GM20431 (cell line): ENCODE measurements at regions not wholly inside any gene's neighbourhood (a gene's known extent, or its start where the extent isn't known, plus 50 kb on each side); places are given as distances from the start of the nearest gene placed in this dataset.

ENCODE experiments used
- in situ Hi-C: fragments of 300-500 bp; cut with MseI, MboI; formaldehyde crosslinking; loops from one replicate; pipeline ENCODE4 v1.15.0; 2020; ENCODE audit warnings: low sequenced_read_pairs; ENCODE audit not compliant: unreplicated experiment

- in situ Hi-C loops: no loop called here
Observed at GRCh38 chr1:172906778-172907592, 143.8 kb downstream of the TNFSF18 start.

- in situ Hi-C loops: no loop called here
Observed at GRCh38 chr1:172907834-172908326, 142.9 kb downstream of the TNFSF18 start.

GRCh38 chr1:172909606-172910326 lies 141.0 kb downstream of the TNFSF18 start:
- in situ Hi-C loops: no loop called here

GRCh38 chr1:172912765-172913260 lies 137.9 kb downstream of the TNFSF18 start:
- in situ Hi-C loops: no loop called here

- in situ Hi-C loops: no loop called here
Observed at GRCh38 chr1:172914501-172915144, 136.1 kb downstream of the TNFSF18 start.

GRCh38 chr1:172915271-172915670 lies 135.5 kb downstream of the TNFSF18 start:
- in situ Hi-C loops: no loop called here

GRCh38 chr1:172916116-172916515 lies 134.6 kb downstream of the TNFSF18 start:
- in situ Hi-C loops: no loop called here

- in situ Hi-C loops: no loop called here
Observed at GRCh38 chr1:172917972-172918371, 132.8 kb downstream of the TNFSF18 start.

GRCh38 chr1:172918478-172918877 lies 132.3 kb downstream of the TNFSF18 start:
- in situ Hi-C loops: no loop called here

GRCh38 chr1:172926070-172926469 lies 124.7 kb downstream of the TNFSF18 start:
- in situ Hi-C loops: no loop called here

- in situ Hi-C loops: no loop called here
Observed at GRCh38 chr1:172928412-172928811, 122.3 kb downstream of the TNFSF18 start.

GRCh38 chr1:172929006-172929405 lies 121.7 kb downstream of the TNFSF18 start:
- in situ Hi-C loops: no loop called here

GRCh38 chr1:172930142-172930541 lies 120.6 kb downstream of the TNFSF18 start:
- in situ Hi-C loops: no loop called here

GRCh38 chr1:172931340-172931739 lies 119.4 kb downstream of the TNFSF18 start:
- in situ Hi-C loops: no loop called here

- in situ Hi-C loops: no loop called here
Observed at GRCh38 chr1:172931761-172932160, 119.0 kb downstream of the TNFSF18 start.

GRCh38 chr1:172932981-172933380 lies 117.8 kb downstream of the TNFSF18 start:
- in situ Hi-C loops: no loop called here

GRCh38 chr1:172934417-172934762 lies 116.4 kb downstream of the TNFSF18 start:
- in situ Hi-C loops: no loop called here

- in situ Hi-C loops: no loop called here
Observed at GRCh38 chr1:172935062-172935592, 115.6 kb downstream of the TNFSF18 start.

GRCh38 chr1:172936088-172936645 lies 114.6 kb downstream of the TNFSF18 start:
- in situ Hi-C loops: no loop called here

- in situ Hi-C loops: no loop called here
Observed at GRCh38 chr1:172938681-172939080, 112.1 kb downstream of the TNFSF18 start.
